Calu3 (cell line): ENCODE measurements at regions not wholly inside any gene's neighbourhood (a gene's known extent, or its start where the extent isn't known, plus 50 kb on each side); places are given as distances from the start of the nearest gene placed in this dataset.
"Not testable (repeated sequence)": the region's sequence is repeated elsewhere in the genome, so short reads cannot be mapped to it uniquely, and the experiment has no call there.

Source experiments
- BruUV-seq: library from RNA; stranded (reverse); fragments of 400-500 nt; replicated peaks from 2 replicates; lab custom pipeline; 2021; lab: Mats Ljungman, UMichigan
- CTCF ChIA-PET: fragments of 300-600 bp; sonication (Branson Sonifier 250); formaldehyde crosslinking; loops from one replicate; lab custom pipeline; 2022; ENCODE audit warnings: antibody characterized with exemption; lab: Charles Lee
- DNase-seq: peaks from one replicate; pipeline ENCODE4 v3.0.0; 2022
- H3K27ac Mint-ChIP-seq: one replicate; pipeline ENCODE4 v1.8.0; 2022; ENCODE audit warnings: mixed read lengths; ENCODE audit not compliant: unreplicated experiment
- H3K27me3 Mint-ChIP-seq: one replicate; pipeline ENCODE4 v1.8.0; 2022; ENCODE audit warnings: mixed read lengths; ENCODE audit not compliant: unreplicated experiment
- H3K36me3 Mint-ChIP-seq: one replicate; pipeline ENCODE4 v1.8.0; 2022; ENCODE audit warnings: mild to moderate bottlenecking, moderate library complexity, mixed read lengths; ENCODE audit not compliant: insufficient read depth, unreplicated experiment
- H3K4me1 Mint-ChIP-seq: one replicate; pipeline ENCODE4 v1.8.0; 2022; ENCODE audit warnings: mild to moderate bottlenecking, low read depth, mixed read lengths; ENCODE audit not compliant: unreplicated experiment
- H3K4me3 Mint-ChIP-seq: one replicate; pipeline ENCODE4 v1.8.0; 2022; ENCODE audit warnings: mild to moderate bottlenecking, low read depth, moderate library complexity, mixed read lengths; ENCODE audit not compliant: unreplicated experiment
- H3K9me3 Mint-ChIP-seq: one replicate; pipeline ENCODE4 v1.8.0; 2022; ENCODE audit warnings: low read depth, mixed read lengths; ENCODE audit not compliant: unreplicated experiment
- CTCF ChIP-seq: fragments of 200-600 bp; IDR thresholded peaks from one replicate; pipeline ENCODE4 v1.8.0; 2022; ENCODE audit warnings: antibody characterized with exemption; ENCODE audit not compliant: unreplicated experiment
- intact Hi-C: fragments of 100-400 bp; cut with micrococcal nuclease; formaldehyde crosslinking; loops from one replicate; pipeline ENCODE4 v1.10.0; 2022; ENCODE audit not compliant: unreplicated experiment

GRCh38 chr12:114090211-114090610 lies 124.1 kb upstream of the RBM19 start:
- Mint-ChIP-seq H3K9me3 (no peaks in the 10 kb centered on the region), H3K4me3 (no peak overlapping the region), H3K36me3 (no peaks in the 10 kb centered on the region), H3K4me1 (no peaks in the 10 kb centered on the region), H3K27ac (no peak overlapping the region), H3K27me3 (no peaks in the 10 kb centered on the region)
- no peak for TF ChIP-seq CTCF
- CTCF ChIA-PET: interaction anchor here (0.6 kb wide), 1 partner anchor 286 kb away, joined by 9 read pairs; no protein-coding TSS in a partner anchor
- intact Hi-C loops: no loop called here
- no TSS peak for BruUV-seq
- DNase-seq: no peak

- no peaks in the 10 kb centered on the region for H3K4me1 Mint-ChIP-seq
- no TSS peak for BruUV-seq
- peaks cover 52% of the 10 kb centered on the region for H3K27me3 Mint-ChIP-seq
- H3K27ac Mint-ChIP-seq: no peak overlapping the region
- H3K4me3 Mint-ChIP-seq: no peak overlapping the region
- H3K9me3 Mint-ChIP-seq: peaks cover 3% of the 10 kb centered on the region
- intact Hi-C loops: no loop called here
- TF ChIP-seq CTCF: no peak
- no peaks in the 10 kb centered on the region for H3K36me3 Mint-ChIP-seq
- CTCF ChIA-PET: no interaction called here
- DNase-seq: no peak
Observed at GRCh38 chr12:114073076-114073475, 107.0 kb upstream of the RBM19 start.

GRCh38 chr12:114069507-114069906 lies 103.4 kb upstream of the RBM19 start:
- intact Hi-C loops: no loop called here
- Mint-ChIP-seq H3K4me3 (no peak overlapping the region), H3K9me3 (peaks cover 1% of the 10 kb centered on the region), H3K4me1 (no peaks in the 10 kb centered on the region), H3K27ac (no peak overlapping the region), H3K36me3 (no peaks in the 10 kb centered on the region), H3K27me3 (peaks cover 53% of the 10 kb centered on the region)
- no peak for TF ChIP-seq CTCF
- BruUV-seq: no TSS peak
- no peak for DNase-seq
- CTCF ChIA-PET: no interaction called here

- peaks cover 28% of the 10 kb centered on the region for H3K27me3 Mint-ChIP-seq
- H3K27ac Mint-ChIP-seq: no peak overlapping the region
- H3K4me1 Mint-ChIP-seq: no peaks in the 10 kb centered on the region
- no TSS peak for BruUV-seq
- peaks cover 2% of the 10 kb centered on the region for H3K9me3 Mint-ChIP-seq
- no peaks in the 10 kb centered on the region for H3K36me3 Mint-ChIP-seq
- no peak for DNase-seq
- intact Hi-C loops: no loop called here
- TF ChIP-seq CTCF: no peak
- H3K4me3 Mint-ChIP-seq: no peak overlapping the region
- CTCF ChIA-PET: no interaction called here
Observed at GRCh38 chr12:114064497-114064896, 98.4 kb upstream of the RBM19 start.

GRCh38 chr12:114064034-114064433 lies 97.9 kb upstream of the RBM19 start:
- DNase-seq, H3K9me3 Mint-ChIP-seq, H3K4me3 Mint-ChIP-seq, H3K27ac Mint-ChIP-seq, H3K4me1 Mint-ChIP-seq, H3K36me3 Mint-ChIP-seq, intact Hi-C loops, CTCF ChIA-PET, BruUV-seq: not testable (repeated sequence)
- H3K27me3 Mint-ChIP-seq: peaks cover 28% of the 10 kb centered on the region
